ENCODE measurements at regions not wholly inside any gene's neighbourhood (a gene's known extent, or its start where the extent isn't known, plus 50 kb on each side); places are given as distances from the start of the nearest gene placed in this dataset.

- no peak for TF ChIP-seq CTCF (IDR thresholded peaks at IDR 0.05)
- no peak for TF ChIP-seq EZH2 (IDR thresholded peaks at IDR 0.05)
Measured at GRCh38 chr6:141443668-141444289, 688.9 kb upstream of the GJE1 start.
